ENCODE measurements at regions not wholly inside any gene's neighbourhood (a gene's known extent, or its start where the extent isn't known, plus 50 kb on each side); places are given as distances from the start of the nearest gene placed in this dataset.

DNA sequence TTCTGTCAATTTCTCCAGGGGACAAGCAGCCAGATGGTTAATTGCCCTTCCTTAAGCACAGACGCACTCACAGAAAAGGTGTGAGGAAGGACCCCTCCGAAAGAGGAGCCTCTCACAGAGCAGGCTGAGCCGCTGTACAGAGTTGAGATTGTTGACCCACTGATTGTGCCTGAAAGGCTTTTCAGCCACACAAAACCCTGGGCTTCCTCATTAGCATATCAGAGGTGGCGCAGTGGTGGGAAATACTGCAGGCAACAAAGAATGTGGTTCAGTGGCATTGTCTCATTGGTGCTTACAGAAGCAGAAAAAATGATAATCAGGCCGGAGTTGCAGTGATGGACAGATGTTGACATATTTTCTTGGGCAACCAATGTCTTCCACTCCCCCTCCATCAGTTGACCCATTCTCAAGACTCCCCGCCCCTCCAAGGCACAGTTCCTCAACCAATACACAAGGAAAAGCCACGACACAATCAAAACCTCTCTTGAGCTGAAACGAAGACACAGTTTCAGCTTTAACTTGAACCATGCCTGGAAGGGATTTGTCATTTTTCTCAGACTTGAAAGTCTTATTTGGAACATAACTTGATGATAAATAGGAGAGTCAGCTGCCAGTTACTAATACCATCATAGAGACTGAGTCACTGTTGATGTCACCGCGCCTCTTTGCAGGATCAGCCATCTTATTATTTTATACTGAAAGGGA, 53.1 kb downstream of the ATXN3L start:
- Mint-ChIP-seq H3K27ac (no peak overlapping the region), H3K4me1 (peaks cover 3% of the 10 kb centered on the region), H3K9me3 (no peaks in the 10 kb centered on the region), H3K4me3 (no peak overlapping the region), H3K36me3 (ENCODE audit: low read depth) (no peaks in the 10 kb centered on the region), H3K27me3 (no peaks in the 10 kb centered on the region)
- DNase-seq = no peak
- CTCF ChIA-PET = no interaction called here
- TF ChIP-seq CTCF (IDR thresholded peaks at IDR 0.05) = no peak
- no peak for ATAC-seq (ENCODE audit: low read depth)
- POLR2A ChIA-PET = no interaction called here
- intact Hi-C loops (cut with micrococcal nuclease) = no loop called here

GRCh38 chrX:13265549-13266132, 54.2 kb downstream of the ATXN3L start:
- DNase-seq (no peak), ATAC-seq (ENCODE audit: low read depth) (no peak)
- ChIA-PET CTCF (no interaction called here), POLR2A (no interaction called here)
- intact Hi-C loops (cut with micrococcal nuclease) = no loop called here
- H3K4me1 Mint-ChIP-seq = peaks cover 8% of the 10 kb centered on the region
- H3K27ac Mint-ChIP-seq = no peak overlapping the region
- H3K4me3 Mint-ChIP-seq = no peak overlapping the region
- H3K36me3 Mint-ChIP-seq (ENCODE audit: low read depth) = no peaks in the 10 kb centered on the region
- no peaks in the 10 kb centered on the region for H3K9me3 Mint-ChIP-seq
- no peak for TF ChIP-seq CTCF (IDR thresholded peaks at IDR 0.05)
- no peaks in the 10 kb centered on the region for H3K27me3 Mint-ChIP-seq

GRCh38 chrX:13265111-13265510, 54.7 kb downstream of the ATXN3L start:
- DNase-seq (no peak), ATAC-seq (ENCODE audit: low read depth) (no peak)
- Mint-ChIP-seq H3K36me3 (ENCODE audit: low read depth) (no peaks in the 10 kb centered on the region), H3K27me3 (no peaks in the 10 kb centered on the region), H3K4me3 (no peak overlapping the region), H3K27ac (no peak overlapping the region), H3K4me1 (peaks cover 13% of the 10 kb centered on the region), H3K9me3 (no peaks in the 10 kb centered on the region)
- intact Hi-C loops (cut with micrococcal nuclease) = no loop called here
- ChIA-PET POLR2A (no interaction called here), CTCF (interaction anchor here (0.9 kb wide), 1 partner anchor 11 kb away, joined by 4 read pairs; no protein-coding TSS in a partner anchor)
- no peak for TF ChIP-seq CTCF (IDR thresholded peaks at IDR 0.05)

GRCh38 chrX:13263560-13264251, 56.1 kb downstream of the ATXN3L start:
- peak; percentile 92 for ATAC-seq (ENCODE audit: low read depth)
- H3K9me3 Mint-ChIP-seq = no peaks in the 10 kb centered on the region
- peak overlapping the region; percentile 57 for H3K4me3 Mint-ChIP-seq
- DNase-seq = no peak
- TF ChIP-seq CTCF (IDR thresholded peaks at IDR 0.05) = no peak
- CTCF ChIA-PET = interaction anchor here (0.7 kb wide), 1 partner anchor 9 kb away, joined by 3 read pairs; no protein-coding TSS in a partner anchor
- no peaks in the 10 kb centered on the region for H3K27me3 Mint-ChIP-seq
- peaks cover 18% of the 10 kb centered on the region for H3K4me1 Mint-ChIP-seq
- H3K27ac Mint-ChIP-seq = no peak overlapping the region
- POLR2A ChIA-PET = interaction anchor here (0.7 to 1.5 kb wide), 5 partner anchors 11 to 289 kb away, joined by 3 read pairs; partner anchors contain the start of gene TMSB4X
- intact Hi-C loops (cut with micrococcal nuclease) = loop anchor here (2.0 kb wide), 1 partner anchor 81 kb away; no protein-coding TSS in a partner anchor
- no peaks in the 10 kb centered on the region for H3K36me3 Mint-ChIP-seq (ENCODE audit: low read depth)

GRCh38 chrX:13261348-13261747, 58.5 kb downstream of the ATXN3L start:
- DNase-seq = no peak
- ChIA-PET POLR2A (no interaction called here), CTCF (no interaction called here)
- no peak for ATAC-seq (ENCODE audit: low read depth)
- no peaks in the 10 kb centered on the region for H3K9me3 Mint-ChIP-seq
- H3K4me1 Mint-ChIP-seq = peaks cover 34% of the 10 kb centered on the region
- intact Hi-C loops (cut with micrococcal nuclease) = no loop called here
- TF ChIP-seq CTCF (IDR thresholded peaks at IDR 0.05) = no peak
- no peaks in the 10 kb centered on the region for H3K27me3 Mint-ChIP-seq
- no peak overlapping the region for H3K4me3 Mint-ChIP-seq
- H3K27ac Mint-ChIP-seq = no peak overlapping the region
- H3K36me3 Mint-ChIP-seq (ENCODE audit: low read depth) = no peaks in the 10 kb centered on the region
